Tibial nerve (tissue), 4 donors: ENCODE measurements at regions not wholly inside any gene's neighbourhood (a gene's known extent, or its start where the extent isn't known, plus 50 kb on each side); places are given as distances from the start of the nearest gene placed in this dataset.

ENCODE experiments used
- EP300 ChIP-seq, 2 donors: sonication (generic); formaldehyde crosslinking; IDR thresholded peaks; one replicate each; pipeline ENCODE4 v1.6.1; 2017; ENCODE audit warnings: antibody characterized with exemption in 2 of 2, mild to moderate bottlenecking in 1 of 2
- POLR2A ChIP-seq, 2 donors: fragments of 450-650 bp; IDR thresholded peaks; one replicate each; pipeline ENCODE4 v1.6.1; 2017; ENCODE audit warnings: antibody characterized with exemption in 2 of 2, mild to moderate bottlenecking in 2 of 2, moderate library complexity in 2 of 2
- TF ChIP-seq, protein P1 (sequence below), 5 experiments: fragments of 200-600 bp in 3 of 5; fragments of 450-650 bp in 2 of 5; sonication (generic) in 3 of 5; IDR thresholded peaks; one replicate each; pipeline ENCODE4 v1.5.1; 2016 to 2019; ENCODE audit warnings: antibody characterized with exemption in 5 of 5, mild to moderate bottlenecking in 3 of 5, moderate library complexity in 2 of 5

GRCh38 chrX:479273-479981 lies 92.7 kb upstream of the PPP2R3B start:
- TF ChIP-seq, protein P1, sequence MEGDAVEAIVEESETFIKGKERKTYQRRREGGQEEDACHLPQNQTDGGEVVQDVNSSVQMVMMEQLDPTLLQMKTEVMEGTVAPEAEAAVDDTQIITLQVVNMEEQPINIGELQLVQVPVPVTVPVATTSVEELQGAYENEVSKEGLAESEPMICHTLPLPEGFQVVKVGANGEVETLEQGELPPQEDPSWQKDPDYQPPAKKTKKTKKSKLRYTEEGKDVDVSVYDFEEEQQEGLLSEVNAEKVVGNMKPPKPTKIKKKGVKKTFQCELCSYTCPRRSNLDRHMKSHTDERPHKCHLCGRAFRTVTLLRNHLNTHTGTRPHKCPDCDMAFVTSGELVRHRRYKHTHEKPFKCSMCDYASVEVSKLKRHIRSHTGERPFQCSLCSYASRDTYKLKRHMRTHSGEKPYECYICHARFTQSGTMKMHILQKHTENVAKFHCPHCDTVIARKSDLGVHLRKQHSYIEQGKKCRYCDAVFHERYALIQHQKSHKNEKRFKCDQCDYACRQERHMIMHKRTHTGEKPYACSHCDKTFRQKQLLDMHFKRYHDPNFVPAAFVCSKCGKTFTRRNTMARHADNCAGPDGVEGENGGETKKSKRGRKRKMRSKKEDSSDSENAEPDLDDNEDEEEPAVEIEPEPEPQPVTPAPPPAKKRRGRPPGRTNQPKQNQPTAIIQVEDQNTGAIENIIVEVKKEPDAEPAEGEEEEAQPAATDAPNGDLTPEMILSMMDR (IDR thresholded peaks at IDR 0.05), result no peak
- TF ChIP-seq POLR2A (IDR thresholded peaks at IDR 0.05) (no peak), EP300 (IDR thresholded peaks at IDR 0.05) (no peak)
